Transverse colon (tissue), 4 donors: ENCODE measurements at regions not wholly inside any gene's neighbourhood (a gene's known extent, or its start where the extent isn't known, plus 50 kb on each side); places are given as distances from the start of the nearest gene placed in this dataset.

Source experiments
- CTCF ChIP-seq, 5 experiments: fragments of 200-600 bp in 3 of 5; fragments of 450-650 bp in 2 of 5; sonication (generic) in 3 of 5; IDR thresholded peaks; 1 replicate in 2 of 5; 2 replicates in 3 of 5; pipeline ENCODE4 v1.5.1; 2016 to 2017; ENCODE audit warnings: antibody characterized with exemption in 5 of 5, inconsistent platforms in 3 of 5, mild to moderate bottlenecking in 2 of 5, moderate library complexity in 1 of 5
- POLR2AphosphoS5 ChIP-seq, 3 donors: sonication (generic); formaldehyde crosslinking; IDR thresholded peaks; one replicate each; pipeline ENCODE4 v1.6.1; 2016; ENCODE audit warnings: antibody characterized with exemption in 3 of 3

GRCh38 chrX:121496966-121497365 is 449.6 kb downstream of the GLUD2 start:
- TF ChIP-seq CTCF (IDR thresholded peaks at IDR 0.05) (no peak), POLR2AphosphoS5 (IDR thresholded peaks at IDR 0.05) (no peak)
